ENCODE measurements at regions not wholly inside any gene's neighbourhood (a gene's known extent, or its start where the extent isn't known, plus 50 kb on each side); places are given as distances from the start of the nearest gene placed in this dataset.

DNA sequence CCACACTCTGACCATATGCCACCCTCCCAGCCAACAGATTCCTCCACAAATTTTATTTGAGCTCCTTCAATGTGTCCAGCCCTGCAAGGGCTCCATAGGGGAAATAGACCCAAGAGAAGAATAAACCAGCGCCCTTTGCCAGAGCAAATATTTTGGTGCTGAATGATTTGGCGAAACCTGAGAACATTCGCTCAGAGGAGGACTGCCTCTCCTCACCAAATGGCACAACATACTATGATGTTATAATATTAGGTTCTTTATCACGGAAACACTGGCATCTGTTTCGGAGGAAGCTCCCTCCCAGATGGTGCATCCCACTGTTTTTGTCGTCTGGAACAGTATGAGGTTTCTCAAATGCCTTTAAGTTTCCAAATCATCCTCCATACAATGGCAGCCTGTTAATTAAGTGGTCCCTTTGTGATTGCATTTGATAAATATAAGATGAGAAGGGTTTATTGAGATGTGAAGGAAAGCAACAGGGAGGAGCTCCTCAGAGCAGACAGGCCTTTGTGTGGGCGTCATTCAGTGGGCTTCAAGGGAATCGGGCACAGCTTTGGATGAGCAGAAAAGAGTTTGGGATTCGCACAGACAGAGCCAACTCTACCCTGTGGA lies 139.1 kb upstream of the ADRA1B start:
- Histone ChIP-seq H3K36me3 (no peaks in the 10 kb centered on the region), H3K27ac (no peak overlapping the region), H3K9me3 (no peaks in the 10 kb centered on the region), H3K27me3 (peaks cover 0 to 28% (median 0%) of the 10 kb centered on the region in 7 donors), H3K4me1 (peaks cover 0 to 13% (median 0%) of the 10 kb centered on the region in 9 donors), H3K4me3 (no peak overlapping the region)
- 87 to 91% methylated on average over 9 of the region's 9 CpGs for WGBS, 2 donors
- ATAC-seq (no peak), DNase-seq (no peak)
- intact Hi-C loops (cut with DNase I), result loop anchor here in 3 of 10 donors (10.0 kb wide), 2 partner anchors 138 to 332 kb away; partner anchors contain the start of gene ADRA1B (in 2 of the 3)
- TF ChIP-seq CTCF (IDR thresholded peaks at IDR 0.05), result no peak

GRCh38 chr5:159779481-159779880 lies 136.8 kb upstream of the ADRA1B start:
- intact Hi-C loops (cut with DNase I), result loop anchor here in 3 of 10 donors (10.0 kb wide), 2 partner anchors 135 to 335 kb away; partner anchors contain the start of gene ADRA1B (in 2 of the 3)
- Histone ChIP-seq H3K4me3 (no peak overlapping the region), H3K4me1 (no peaks in the 10 kb centered on the region), H3K9me3 (no peaks in the 10 kb centered on the region), H3K27ac (no peak overlapping the region), H3K36me3 (no peaks in the 10 kb centered on the region), H3K27me3 (peaks cover 0 to 5% (median 0%) of the 10 kb centered on the region in 7 donors)
- 90 to 94% methylated on average over 4 of the region's 4 CpGs for WGBS, 2 donors
- ATAC-seq (no peak), DNase-seq (no peak)
- TF ChIP-seq CTCF (IDR thresholded peaks at IDR 0.05), result no peak

DNA sequence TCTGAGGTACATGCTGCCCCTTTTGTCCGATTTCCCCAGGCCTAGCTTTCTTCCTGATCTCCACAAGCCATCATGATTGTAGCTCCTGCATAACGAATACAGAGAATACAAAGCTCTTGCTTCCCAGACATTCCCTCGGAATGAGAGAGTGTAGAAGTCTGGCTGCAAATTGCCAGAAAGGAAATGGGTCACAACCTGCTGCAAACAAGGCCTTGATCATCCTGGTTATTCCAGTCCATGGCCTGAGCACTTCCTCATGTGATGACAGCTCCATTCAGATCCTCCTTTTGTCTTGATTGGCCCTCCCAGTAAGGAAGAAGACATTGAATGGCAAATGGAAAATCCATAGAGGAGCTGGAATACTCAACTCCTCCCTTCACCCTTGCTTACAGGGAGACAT lies 136.0 kb upstream of the ADRA1B start:
- H3K9me3 ChIP-seq, result no peaks in the 10 kb centered on the region
- no peaks in the 10 kb centered on the region for H3K27me3 ChIP-seq
- no peaks in the 10 kb centered on the region for H3K36me3 ChIP-seq
- WGBS, 2 donors, result 66 to 71% methylated on average over 3 of the region's 3 CpGs
- intact Hi-C loops (cut with DNase I), result no loop called here
- H3K4me1 ChIP-seq, result no peaks in the 10 kb centered on the region
- TF ChIP-seq CTCF (IDR thresholded peaks at IDR 0.05), result no peak
- DNase-seq, result no peak
- no peak overlapping the region for H3K4me3 ChIP-seq
- no peak overlapping the region for H3K27ac ChIP-seq
- no peak for ATAC-seq

GRCh38 chr5:159781626-159782157 lies 134.6 kb upstream of the ADRA1B start:
- Histone ChIP-seq H3K4me3 (no peak overlapping the region), H3K4me1 (no peaks in the 10 kb centered on the region)

More at GRCh38 chr5:159781626-159782157, 134.6 kb upstream of the ADRA1B start:
- Histone ChIP-seq H3K27ac (no peak overlapping the region), H3K9me3 (no peaks in the 10 kb centered on the region), H3K27me3 (peaks cover 0 to 3% (median 0%) of the 10 kb centered on the region in 7 donors), H3K36me3 (no peaks in the 10 kb centered on the region)
- DNase-seq (no peak), ATAC-seq (no peak)
- intact Hi-C loops (cut with DNase I), result no loop called here
- TF ChIP-seq CTCF (IDR thresholded peaks at IDR 0.05), result no peak
- 62 to 76% methylated on average over 3 of the region's 3 CpGs for WGBS, 2 donors

Measured in heart right ventricle (tissue), 16 donors.